H1 (cell line): ENCODE measurements at regions not wholly inside any gene's neighbourhood (a gene's known extent, or its start where the extent isn't known, plus 50 kb on each side); places are given as distances from the start of the nearest gene placed in this dataset.

Experiments
- CTCF ChIA-PET: fragments of 300-600 bp; sonication (Branson Sonifier 250); formaldehyde crosslinking; loops from one replicate; lab custom pipeline; 2021; ENCODE audit not compliant: partially characterized antibody; lab: Charles Lee
- POLR2A ChIA-PET: fragments of 300-600 bp; sonication (Branson Sonifier 250); formaldehyde crosslinking; loops from one replicate; lab custom pipeline; 2021; ENCODE audit warnings: inconsistent platforms; ENCODE audit not compliant: partially characterized antibody; lab: Charles Lee
- DNase-seq, 2 experiments: peaks; one replicate each; pipeline versions ENCODE4 v3.0.0 to v3.0.0-alpha.2; 2010 to 2022; ENCODE audit warnings: low spot score in 2 of 2, low read depth in 1 of 2, mixed read lengths in 1 of 2
- FAIRE-seq: peaks from 2 replicates; lab custom pipeline; 2011; peaks lifted over from hg19 to GRCh38; lab: Jason Lieb, UNC
- H2AFZ ChIP-seq: 2 replicates; pipeline ENCODE4 v1.8.1; 2012; ENCODE audit warnings: low read length, inconsistent platforms
- H2AK5ac ChIP-seq: 2 replicates; pipeline ENCODE4 v1.6.1; 2013; ENCODE audit warnings: low read depth, low read length
- H2BK120ac ChIP-seq: replicated peaks from 2 replicates; pipeline ENCODE3; 2013; ENCODE audit warnings: low read depth, low read length, inconsistent platforms
- H2BK12ac ChIP-seq: 2 replicates; pipeline ENCODE4 v1.6.1; 2013; ENCODE audit warnings: low read depth, low read length
- H2BK15ac ChIP-seq: 2 replicates; pipeline ENCODE4 v1.6.1; 2013; ENCODE audit warnings: low read length
- H2BK20ac ChIP-seq: 2 replicates; pipeline ENCODE4 v1.6.1; 2013; ENCODE audit warnings: low read length
- H2BK5ac ChIP-seq: 2 replicates; pipeline ENCODE4 v1.6.1; 2013; ENCODE audit warnings: low read depth, low read length
- H3K14ac ChIP-seq: 2 replicates; pipeline ENCODE4 v1.6.1; 2013; ENCODE audit warnings: inconsistent platforms; ENCODE audit not compliant: insufficient read length
- H3K18ac ChIP-seq: 2 replicates; pipeline ENCODE4 v1.6.1; 2013; ENCODE audit warnings: low read length; ENCODE audit errors: extremely low read depth
- H3K23ac ChIP-seq: 2 replicates; pipeline ENCODE4 v1.6.1; 2013; ENCODE audit warnings: inconsistent platforms; ENCODE audit not compliant: insufficient read length
- H3K23me2 ChIP-seq: 2 replicates; pipeline ENCODE4 v1.6.1; 2013; ENCODE audit warnings: low read depth, low read length
- H3K27ac ChIP-seq: 2 replicates; pipeline ENCODE4 v1.6.1; 2011; ENCODE audit warnings: low read depth, low read length, inconsistent platforms
- H3K27me3 ChIP-seq, 4 experiments: replicated peaks in 1 of 4; 1 replicate in 1 of 4; 2 replicates in 3 of 4; pipeline versions ENCODE4 v1.6.1 to v1.8.1; 2011 to 2013; ENCODE audit warnings: low read length in 3 of 4, mild to moderate bottlenecking in 3 of 4, inconsistent platforms in 2 of 4, mixed read lengths in 2 of 4, moderate library complexity in 1 of 4; ENCODE audit not compliant: control insufficient read depth in 3 of 4, insufficient read depth in 3 of 4; ENCODE audit errors: extremely low read depth in 1 of 4
- H3K36me3 ChIP-seq, 4 experiments: 2 replicates each; pipeline versions ENCODE4 v1.6.1 to v1.8.1; 2011 to 2013; ENCODE audit warnings: mild to moderate bottlenecking in 4 of 4, low read length in 3 of 4, moderate library complexity in 2 of 4, control low read depth in 1 of 4, inconsistent platforms in 1 of 4; ENCODE audit not compliant: insufficient read depth in 4 of 4, control insufficient read depth in 2 of 4
- H3K4ac ChIP-seq: replicated peaks from 2 replicates; pipeline ENCODE3; 2013; ENCODE audit warnings: low read length, low read depth, mixed read lengths, inconsistent platforms; ENCODE audit not compliant: insufficient read length
- H3K4me1 ChIP-seq, 4 experiments: replicated peaks in 1 of 4; 1 replicate in 1 of 4; 2 replicates in 3 of 4; pipeline versions ENCODE4 v1.6.1 to v1.8.1; 2011 to 2013; ENCODE audit warnings: low read length in 3 of 4, inconsistent platforms in 2 of 4, mixed read lengths in 1 of 4; ENCODE audit not compliant: insufficient read depth in 4 of 4, control insufficient read depth in 3 of 4
- H3K4me2 ChIP-seq, 2 experiments: 2 replicates each; pipeline versions ENCODE4 v1.6.1 to v1.8.1; 2011 to 2013; ENCODE audit warnings: low read depth in 2 of 2, low read length in 2 of 2, control low read depth in 1 of 2, inconsistent platforms in 1 of 2, mild to moderate bottlenecking in 1 of 2; ENCODE audit not compliant: insufficient read depth in 1 of 2
- H3K4me3 ChIP-seq, 4 experiments: fragments of 200-600, 300-600 bp in 1 of 4; sonication (generic), shearing (Covaris generic), sonication (Bioruptor Twin) in 1 of 4; 2 replicates each; pipeline versions ENCODE4 v1.5.1 to v1.8.1; 2011 to 2016; ENCODE audit warnings: low read length in 4 of 4, low read depth in 3 of 4, control low read depth in 2 of 4, inconsistent platforms in 2 of 4, mild to moderate bottlenecking in 2 of 4, mixed read lengths in 1 of 4, moderate library complexity in 1 of 4; ENCODE audit not compliant: insufficient read depth in 2 of 4; ENCODE audit errors: extremely low read depth in 1 of 4
- H3K56ac ChIP-seq: replicated peaks from 2 replicates; pipeline ENCODE3; 2013; ENCODE audit warnings: low read depth, mild to moderate bottlenecking, mixed read lengths, low read length, inconsistent platforms; ENCODE audit not compliant: insufficient read length
- H3K79me1 ChIP-seq: 2 replicates; pipeline ENCODE4 v1.6.1; 2013; ENCODE audit warnings: low read depth, low read length, control low read depth
- H3K79me2 ChIP-seq, 2 experiments: 2 replicates each; pipeline versions ENCODE4 v1.6.1 to v1.8.1; 2012 to 2013; ENCODE audit warnings: low read length in 2 of 2, mild to moderate bottlenecking in 2 of 2, inconsistent platforms in 1 of 2; ENCODE audit not compliant: insufficient read depth in 2 of 2, control insufficient read depth in 1 of 2
- H3K9ac ChIP-seq, 4 experiments: replicated peaks in 1 of 4; 1 replicate in 1 of 4; 2 replicates in 3 of 4; pipeline versions ENCODE4 v1.6.1 to v1.8.1; 2011 to 2013; ENCODE audit warnings: low read depth in 3 of 4, low read length in 3 of 4, control low read depth in 2 of 4, mild to moderate bottlenecking in 2 of 4, moderate library complexity in 2 of 4, inconsistent platforms in 1 of 4; ENCODE audit errors: extremely low read depth in 1 of 4
- H3K9me3 ChIP-seq, 2 experiments: 2 replicates each; pipeline versions ENCODE4 v1.6.1 to v1.8.1; 2012 to 2013; ENCODE audit warnings: mild to moderate bottlenecking in 2 of 2, moderate library complexity in 2 of 2, control low read depth in 1 of 2, inconsistent platforms in 1 of 2, low read depth in 1 of 2, low read length in 1 of 2, mixed read lengths in 1 of 2; ENCODE audit not compliant: insufficient read depth in 2 of 2
- H4K20me1 ChIP-seq, 2 experiments: replicated peaks in 1 of 2; 2 replicates each; pipeline versions ENCODE3 to v1.8.1; 2011 to 2013; ENCODE audit warnings: inconsistent platforms in 2 of 2, low read length in 2 of 2, mild to moderate bottlenecking in 1 of 2; ENCODE audit not compliant: insufficient read depth in 2 of 2, control insufficient read depth in 1 of 2
- H4K5ac ChIP-seq: 2 replicates; pipeline ENCODE4 v1.6.1; 2013; ENCODE audit warnings: low read length, low read depth, mixed read lengths, inconsistent platforms; ENCODE audit not compliant: insufficient read length
- H4K8ac ChIP-seq: 2 replicates; pipeline ENCODE4 v1.8.0; 2013; ENCODE audit warnings: mild to moderate bottlenecking, moderate library complexity, low read length, inconsistent platforms; ENCODE audit not compliant: insufficient read depth; ENCODE audit errors: extremely low read depth
- H4K91ac ChIP-seq: replicated peaks from 2 replicates; pipeline ENCODE3; 2013; ENCODE audit warnings: low read length, mixed read lengths, inconsistent platforms; ENCODE audit not compliant: insufficient read length
- CBX5 ChIP-seq: fragments of 300-800, 300-1000 bp; sonication (generic); IDR thresholded peaks from 2 replicates; pipeline ENCODE4 v1.7.1; 2016; ENCODE audit warnings: antibody characterized with exemption, low read length, low read depth
- GTF2F1 ChIP-seq: IDR thresholded peaks from 2 replicates; pipeline ENCODE4 v1.6.1; 2012; ENCODE audit warnings: low read depth, low read length, improper control_type of control experiment, borderline replicate concordance
- KDM1A ChIP-seq: fragments of 200-600, 300-600 bp; sonication (generic); IDR thresholded peaks from 2 replicates; pipeline ENCODE4 v1.7.1; 2016; ENCODE audit warnings: mild to moderate bottlenecking, low read length, borderline replicate concordance
- PHF8 ChIP-seq: fragments of 200-600 bp; sonication (generic); conservative IDR thresholded peaks from 2 replicates; pipeline ENCODE4 v1.7.1; 2012; ENCODE audit warnings: low read depth, mild to moderate bottlenecking, inconsistent platforms, low read length, moderate library complexity
- SRF ChIP-seq: IDR thresholded peaks from 2 replicates; pipeline ENCODE4 v1.6.1; 2011; ENCODE audit warnings: mild to moderate bottlenecking, low read depth, low read length, moderate library complexity
- TAF7 ChIP-seq: optimal IDR thresholded peaks from 2 replicates; pipeline ENCODE3; 2011; ENCODE audit warnings: low read depth, mild to moderate bottlenecking, inconsistent platforms, low read length, moderate library complexity, borderline replicate concordance
- USF2 ChIP-seq: IDR thresholded peaks from 2 replicates; pipeline ENCODE4 v1.6.1; 2011; ENCODE audit warnings: low read length, improper control_type of control experiment
- ZNF274 ChIP-seq: IDR thresholded peaks from 2 replicates; pipeline ENCODE4 v1.7.0; 2012; ENCODE audit warnings: low read length, borderline replicate concordance; ENCODE audit errors: extremely low read depth
- WGBS, 2 experiments: shearing (Covaris generic) in 1 of 2; methylation state at CpG; one replicate each; pipeline versions ENCODE4 v1.1.6 to v1.1.7; 2013 to 2015; ENCODE audit warnings: low lambda C conversion rate in 2 of 2, mixed read lengths in 2 of 2, inconsistent platforms in 1 of 2, low coverage in 1 of 2, missing lambda C conversion rate in 1 of 2; ENCODE audit not compliant: insufficient replicate concordance in 2 of 2, insufficient coverage in 1 of 2, insufficient read length in 1 of 2; ENCODE audit errors: extremely low coverage in 1 of 2, missing lambda C conversion rate in 1 of 2; 5-methylcytosine and 5-hydroxymethylcytosine counted together

GRCh38 chr2:106624787-106625380 is 137.7 kb downstream of the CD8B2 start:
- Histone ChIP-seq H3K23ac (no peak overlapping the region), H3K36me3 (no peaks in the 10 kb centered on the region), H2BK20ac (no peak overlapping the region), H3K56ac (no peak overlapping the region), H3K27me3 (no peaks in the 10 kb centered on the region), H4K91ac (no peak overlapping the region), H2BK12ac (no peak overlapping the region), H4K5ac (no peak overlapping the region), H4K8ac (no peak overlapping the region), H3K9me3 (peaks cover 10 to 14% of the 10 kb centered on the region in 2 experiments), H2BK15ac (no peak overlapping the region), H3K79me1 (no peaks in the 10 kb centered on the region), H2BK5ac (no peak overlapping the region), H4K20me1 (no peaks in the 10 kb centered on the region), H3K4me3 (no peak overlapping the region), H3K79me2 (no peaks in the 10 kb centered on the region), H3K23me2 (no peaks in the 10 kb centered on the region), H2AFZ (no peak overlapping the region), H3K4me1 (no peaks in the 10 kb centered on the region), H3K4ac (no peak overlapping the region), H3K27ac (no peak overlapping the region), H3K4me2 (no peak overlapping the region), H3K9ac (no peak overlapping the region), H3K14ac (no peak overlapping the region), H2BK120ac (no peak overlapping the region), H2AK5ac (no peak overlapping the region), H3K18ac (no peak overlapping the region)
- POLR2A ChIA-PET = no interaction called here
- DNase-seq = no peak
- CTCF ChIA-PET = interaction anchor here (0.9 kb wide), 1 partner anchor 13 kb away, joined by 3 read pairs; no protein-coding TSS in a partner anchor
- WGBS, 2 experiments = 41% methylated on average over 2 of the region's 2 CpGs; no CpG with 5 or more reads in 1 of the 2 experiments
- TF ChIP-seq SRF (no peak), USF2 (no peak), ZNF274 (no peak), TAF7 (no peak), PHF8 (no peak), CBX5 (no peak), GTF2F1 (no peak), KDM1A (no peak)
- no peak for FAIRE-seq
